NT2/D1 (cell line): ENCODE measurements at regions not wholly inside any gene's neighbourhood (a gene's known extent, or its start where the extent isn't known, plus 50 kb on each side); places are given as distances from the start of the nearest gene placed in this dataset.

Source experiments
- SUZ12 ChIP-seq: IDR thresholded peaks from 2 replicates; pipeline ENCODE4 v1.6.1; 2011; ENCODE audit not compliant: insufficient read length, insufficient read depth; ENCODE audit errors: extremely low read depth
- YY1 ChIP-seq: IDR thresholded peaks from 2 replicates; pipeline ENCODE4 v1.6.1; 2011; ENCODE audit not compliant: insufficient read length, insufficient read depth
- ZNF274 ChIP-seq: IDR thresholded peaks from 2 replicates; pipeline ENCODE4 v1.6.1; 2011; ENCODE audit warnings: mild to moderate bottlenecking, low read depth, low read length

DNA sequence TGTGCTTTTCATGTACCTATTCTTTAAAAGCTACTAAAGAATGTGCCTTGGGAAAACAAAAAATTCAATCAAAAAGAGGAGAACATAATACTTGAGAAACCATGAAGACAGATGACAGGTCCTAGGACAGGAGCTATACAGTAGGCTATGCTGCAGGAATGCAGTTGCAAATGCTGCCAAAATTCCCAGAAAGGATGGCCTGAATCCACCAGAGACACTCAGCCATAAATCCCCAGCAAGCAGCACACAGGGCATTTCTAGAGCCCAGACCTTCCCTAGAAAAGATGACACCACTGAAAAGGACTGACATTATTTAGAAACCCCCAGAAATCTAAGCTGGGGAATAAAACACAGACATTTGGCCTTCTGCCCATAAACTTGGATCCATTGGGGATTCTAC is 237.3 kb downstream of the C7orf25 start:
- TF ChIP-seq ZNF274: no peak
- TF ChIP-seq SUZ12: no peak
- no peak for TF ChIP-seq YY1
